Ectodermal cell (in vitro differentiated cells): ENCODE measurements at regions not wholly inside any gene's neighbourhood (a gene's known extent, or its start where the extent isn't known, plus 50 kb on each side); places are given as distances from the start of the nearest gene placed in this dataset.

Experiments used
- H3K27ac ChIP-seq: 2 replicates; pipeline ENCODE4 v1.7.0; 2013; ENCODE audit warnings: mild to moderate bottlenecking, low read depth, low read length; ENCODE audit not compliant: insufficient read depth, poor library complexity, severe bottlenecking
- H3K27me3 ChIP-seq: 2 replicates; pipeline ENCODE4 v1.7.0; 2013; ENCODE audit warnings: mild to moderate bottlenecking, low read length; ENCODE audit not compliant: insufficient read depth, control insufficient read depth, poor library complexity, severe bottlenecking
- H3K36me3 ChIP-seq: one replicate; pipeline ENCODE4 v1.7.0; 2013; ENCODE audit warnings: low read length; ENCODE audit not compliant: control insufficient read depth, insufficient read depth
- H3K4me1 ChIP-seq: one replicate; pipeline ENCODE4 v1.7.0; 2013; ENCODE audit warnings: low read length; ENCODE audit not compliant: control insufficient read depth, insufficient read depth
- H3K4me3 ChIP-seq: 2 replicates; pipeline ENCODE4 v1.7.0; 2013; ENCODE audit warnings: low read depth, low read length, control low read depth; ENCODE audit not compliant: insufficient read depth
- H3K9me3 ChIP-seq: 2 replicates; pipeline ENCODE4 v1.7.0; 2013; ENCODE audit warnings: mild to moderate bottlenecking, low read length, moderate library complexity; ENCODE audit not compliant: control insufficient read depth
- WGBS, 2 experiments: methylation state at CpG; one replicate each; pipeline ENCODE4 v1.1.7; 2013; ENCODE audit warnings: missing lambda C conversion rate in 2 of 2; 5-methylcytosine and 5-hydroxymethylcytosine counted together

- Histone ChIP-seq H3K27me3 (no peaks in the 10 kb centered on the region), H3K27ac (no peak overlapping the region), H3K4me3 (no peak overlapping the region), H3K4me1 (no peaks in the 10 kb centered on the region), H3K9me3 (no peaks in the 10 kb centered on the region), H3K36me3 (no peaks in the 10 kb centered on the region)
- 94 to 95% methylated on average over 20 of the region's 20 CpGs for WGBS, 2 experiments
Measured at GRCh38 chr5:2132497-2132847, 249.7 kb upstream of the IRX4 start.

DNA sequence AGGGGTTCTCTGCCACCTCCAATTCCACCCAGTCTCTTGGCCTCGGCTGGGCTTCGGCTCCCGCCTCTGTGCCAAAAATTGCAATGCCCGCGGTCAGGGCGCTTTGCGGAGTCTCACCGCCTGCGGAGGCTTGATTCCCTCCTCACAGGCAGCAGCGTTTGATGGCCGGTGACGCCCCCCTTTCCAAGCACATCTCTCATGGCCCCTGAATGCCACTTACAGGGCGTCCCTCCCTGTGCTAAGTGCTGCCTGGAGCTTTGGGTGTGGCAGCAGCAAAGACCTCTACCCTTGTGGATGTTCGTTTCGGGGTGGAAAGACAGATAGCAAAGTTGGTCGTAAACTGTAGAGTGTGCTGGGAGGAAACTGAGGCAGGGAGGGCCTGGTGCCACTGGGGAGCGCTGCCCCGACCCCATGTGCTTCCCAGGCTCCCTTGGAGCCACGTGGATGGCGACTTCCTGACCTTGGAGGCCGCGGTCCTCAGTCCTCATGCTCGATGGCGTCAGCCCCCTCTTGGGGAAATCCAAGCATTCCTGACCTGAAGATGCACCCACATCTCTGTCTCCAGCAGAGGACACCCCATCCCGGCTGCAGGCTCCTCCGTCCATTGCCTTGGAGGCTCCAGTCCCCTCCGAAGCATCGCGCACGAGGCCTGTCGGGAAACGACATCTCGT is 249.2 kb upstream of the IRX4 start:
- no peaks in the 10 kb centered on the region for H3K9me3 ChIP-seq
- no peak overlapping the region for H3K27ac ChIP-seq
- no peaks in the 10 kb centered on the region for H3K36me3 ChIP-seq
- no peaks in the 10 kb centered on the region for H3K4me1 ChIP-seq
- 95% methylated on average over 33 of the region's 33 CpGs for WGBS, 2 experiments
- H3K27me3 ChIP-seq: no peaks in the 10 kb centered on the region
- no peak overlapping the region for H3K4me3 ChIP-seq

DNA sequence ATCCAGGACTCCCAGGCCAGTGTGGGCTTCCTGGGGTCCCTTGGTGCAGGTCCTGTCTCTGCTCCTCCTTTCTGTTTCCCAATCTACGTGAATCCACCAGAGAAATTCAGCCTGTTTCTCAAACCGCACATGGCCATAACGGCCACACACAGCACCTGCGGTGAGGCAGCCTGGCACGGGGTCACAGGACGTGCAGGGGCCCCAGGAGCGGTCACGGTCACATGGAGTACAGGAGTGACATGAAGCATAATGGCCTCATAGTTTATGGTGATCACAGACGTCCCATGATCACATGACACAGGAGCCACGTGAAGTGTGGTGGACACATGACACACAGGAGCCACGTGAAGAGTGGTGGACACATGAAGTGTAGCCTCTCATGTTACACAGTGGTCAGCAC is 248.5 kb upstream of the IRX4 start:
- Histone ChIP-seq H3K4me3 (no peak overlapping the region), H3K9me3 (no peaks in the 10 kb centered on the region), H3K27me3 (no peaks in the 10 kb centered on the region), H3K27ac (no peak overlapping the region), H3K4me1 (no peaks in the 10 kb centered on the region), H3K36me3 (no peaks in the 10 kb centered on the region)
- WGBS, 2 experiments: 96% methylated on average over 11 of the region's 11 CpGs

GRCh38 chr5:2130361-2130760 is 247.6 kb upstream of the IRX4 start:
- no peaks in the 10 kb centered on the region for H3K4me1 ChIP-seq
- H3K36me3 ChIP-seq: no peaks in the 10 kb centered on the region
- H3K27ac ChIP-seq: no peak overlapping the region
- 84 to 87% methylated on average over 7 of the region's 7 CpGs for WGBS, 2 experiments
- no peaks in the 10 kb centered on the region for H3K27me3 ChIP-seq
- no peaks in the 10 kb centered on the region for H3K9me3 ChIP-seq
- H3K4me3 ChIP-seq: no peak overlapping the region

DNA sequence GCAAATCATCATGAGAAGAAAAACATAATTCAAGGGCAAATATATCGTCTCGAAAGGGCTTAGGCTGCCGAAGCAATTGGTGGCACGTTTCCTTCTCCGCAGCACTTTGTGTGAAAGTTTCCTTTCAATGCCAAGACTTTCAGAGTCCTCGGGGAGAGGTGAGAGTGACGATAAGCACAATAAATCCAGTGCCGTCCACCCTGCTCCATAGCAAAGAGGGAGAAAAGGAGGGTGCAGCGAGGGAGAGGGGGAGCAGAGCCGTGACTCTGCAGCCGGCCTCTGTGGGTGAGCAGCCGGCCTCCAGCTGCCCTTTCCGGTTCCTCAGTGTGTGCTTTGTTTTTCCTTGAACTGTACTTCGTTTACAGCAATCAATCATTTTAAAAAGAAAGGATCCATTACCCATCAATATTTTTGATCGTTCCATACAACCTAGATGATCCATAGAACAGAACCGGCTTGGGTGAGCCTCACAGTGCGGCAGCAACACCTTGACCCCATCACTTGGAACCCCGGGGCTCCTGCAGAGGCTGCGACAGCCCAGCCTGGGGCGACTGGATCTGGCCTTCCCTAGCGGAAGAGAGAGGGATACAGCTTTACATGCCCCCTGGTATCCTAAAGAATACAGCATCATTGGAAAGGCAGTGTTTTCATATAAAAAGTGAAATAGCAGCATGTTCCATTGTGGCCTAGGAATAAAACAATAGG is 247.0 kb upstream of the IRX4 start:
- WGBS, 2 experiments: 84 to 87% methylated on average over 21 of the region's 21 CpGs
- no peak overlapping the region for H3K27ac ChIP-seq
- H3K36me3 ChIP-seq: no peaks in the 10 kb centered on the region
- H3K4me3 ChIP-seq: no peak overlapping the region
- no peaks in the 10 kb centered on the region for H3K4me1 ChIP-seq
- no peaks in the 10 kb centered on the region for H3K9me3 ChIP-seq
- H3K27me3 ChIP-seq: no peaks in the 10 kb centered on the region

DNA sequence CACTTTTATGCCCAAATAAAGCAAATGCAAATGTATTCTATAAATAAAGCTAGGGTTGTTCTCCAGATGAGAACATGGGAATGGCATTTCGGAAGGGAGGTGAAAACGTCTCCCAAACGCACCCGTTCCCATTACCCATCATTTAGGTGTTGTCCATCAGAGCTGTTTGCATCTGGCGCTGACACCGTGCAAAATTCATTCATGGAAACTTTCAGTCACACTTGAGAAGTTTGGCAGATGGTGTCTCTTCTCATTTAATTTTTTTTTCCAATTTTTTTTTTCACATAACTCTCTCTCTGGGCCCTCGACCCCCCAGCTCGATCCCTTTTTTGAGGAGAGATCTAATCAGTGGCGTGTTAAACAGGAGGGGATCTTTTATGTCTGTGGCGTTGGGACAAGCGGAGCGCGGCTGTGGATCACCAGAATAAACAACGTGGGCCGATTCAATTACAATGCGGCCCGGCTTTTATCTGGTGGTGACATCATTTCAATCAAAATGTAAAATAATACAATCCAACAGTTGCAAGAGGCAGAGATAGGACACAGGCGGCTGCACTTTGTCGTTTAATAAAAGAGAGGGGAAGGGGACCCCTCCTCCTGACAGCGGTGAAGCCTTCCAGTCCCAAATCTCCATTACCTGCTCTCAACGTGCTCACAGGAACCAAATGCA is 246.1 kb upstream of the IRX4 start:
- Histone ChIP-seq H3K4me1 (no peaks in the 10 kb centered on the region), H3K9me3 (no peaks in the 10 kb centered on the region), H3K36me3 (no peaks in the 10 kb centered on the region), H3K4me3 (no peak overlapping the region), H3K27me3 (no peaks in the 10 kb centered on the region), H3K27ac (no peak overlapping the region)
- WGBS, 2 experiments: 80 to 86% methylated on average over 21 of the region's 21 CpGs

DNA sequence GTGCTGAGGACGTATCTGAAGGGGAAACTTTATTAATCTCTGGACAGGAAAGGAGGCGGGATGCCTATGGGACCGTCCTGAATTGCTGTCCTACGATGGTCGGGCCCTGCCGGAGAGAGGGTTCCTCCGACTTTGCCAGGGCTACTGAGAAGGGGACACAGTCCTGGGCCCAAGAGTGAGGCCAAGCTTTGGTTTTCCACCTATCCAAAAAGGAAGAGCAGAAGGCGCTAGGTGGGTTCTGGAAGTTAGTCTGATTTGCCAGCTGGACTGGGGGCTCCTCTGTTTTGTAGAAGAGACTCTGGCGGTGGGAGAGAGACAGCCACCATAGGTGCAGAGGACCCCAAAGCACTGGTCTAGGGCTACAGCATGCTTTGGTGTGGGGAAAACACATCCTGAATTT is 243.8 kb upstream of the IRX4 start:
- 94 to 95% methylated on average over 9 of the region's 9 CpGs for WGBS, 2 experiments
- Histone ChIP-seq H3K4me3 (no peak overlapping the region), H3K4me1 (no peaks in the 10 kb centered on the region), H3K27me3 (no peaks in the 10 kb centered on the region), H3K27ac (no peak overlapping the region), H3K36me3 (no peaks in the 10 kb centered on the region), H3K9me3 (no peaks in the 10 kb centered on the region)

- 93 to 94% methylated on average over 7 of the region's 7 CpGs for WGBS, 2 experiments
- H3K4me1 ChIP-seq: no peaks in the 10 kb centered on the region
- no peak overlapping the region for H3K27ac ChIP-seq
- H3K27me3 ChIP-seq: no peaks in the 10 kb centered on the region
- no peaks in the 10 kb centered on the region for H3K36me3 ChIP-seq
- no peaks in the 10 kb centered on the region for H3K9me3 ChIP-seq
- no peak overlapping the region for H3K4me3 ChIP-seq
Measured at GRCh38 chr5:2125901-2126265, 243.2 kb upstream of the IRX4 start.

DNA sequence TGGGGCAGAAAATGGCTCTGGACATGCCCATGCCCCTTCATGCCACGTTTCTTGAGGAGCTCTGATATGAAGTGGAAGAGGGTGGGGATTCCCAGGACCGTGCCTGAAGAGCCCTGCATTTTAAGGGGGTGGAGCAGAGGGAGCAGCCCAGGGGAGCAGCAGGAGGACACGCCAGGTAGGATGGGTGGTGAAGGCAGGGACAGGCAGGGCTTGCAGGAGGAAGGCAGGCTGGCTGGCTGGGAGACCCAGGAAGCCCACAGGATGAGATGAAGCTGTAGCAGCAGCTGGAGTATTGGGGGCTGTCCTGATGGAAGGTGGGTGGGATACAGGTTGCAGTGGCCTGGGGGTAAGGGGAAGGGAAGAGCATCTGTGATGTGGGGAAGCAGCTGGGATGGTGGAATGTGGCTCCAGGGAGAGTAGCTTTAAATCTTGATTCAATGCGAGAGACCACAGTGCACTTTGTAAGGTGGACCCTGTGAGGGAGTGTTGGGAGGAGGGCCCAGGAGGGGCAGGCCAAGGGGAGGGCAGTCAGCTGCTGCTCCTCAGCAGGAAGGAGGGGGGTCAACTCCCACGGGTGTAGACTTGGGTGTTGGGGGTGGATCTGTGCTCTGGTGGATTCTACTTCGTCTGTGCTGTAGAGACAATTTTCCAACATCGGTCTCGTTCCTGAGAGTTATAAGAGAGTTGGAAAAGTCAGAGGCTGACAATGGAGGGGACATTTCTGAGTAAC is 242.6 kb upstream of the IRX4 start:
- no peaks in the 10 kb centered on the region for H3K27me3 ChIP-seq

More for the DNA sequence above, 242.6 kb upstream of the IRX4 start:
- no peak overlapping the region for H3K27ac ChIP-seq
- H3K36me3 ChIP-seq: no peaks in the 10 kb centered on the region
- H3K4me1 ChIP-seq: no peaks in the 10 kb centered on the region
- no peak overlapping the region for H3K4me3 ChIP-seq
- H3K9me3 ChIP-seq: no peaks in the 10 kb centered on the region
- WGBS, 2 experiments: 64 to 68% methylated on average over 8 of the region's 8 CpGs
